GM21619 (cell line): ENCODE measurements at regions not wholly inside any gene's neighbourhood (a gene's known extent, or its start where the extent isn't known, plus 50 kb on each side); places are given as distances from the start of the nearest gene placed in this dataset.

ENCODE experiments used
- ATAC-seq: cut with Tn5 transposase; IDR thresholded peaks from one replicate; pipeline ENCODE4 v1.9.1; 2021; ENCODE audit not compliant: unreplicated experiment

DNA sequence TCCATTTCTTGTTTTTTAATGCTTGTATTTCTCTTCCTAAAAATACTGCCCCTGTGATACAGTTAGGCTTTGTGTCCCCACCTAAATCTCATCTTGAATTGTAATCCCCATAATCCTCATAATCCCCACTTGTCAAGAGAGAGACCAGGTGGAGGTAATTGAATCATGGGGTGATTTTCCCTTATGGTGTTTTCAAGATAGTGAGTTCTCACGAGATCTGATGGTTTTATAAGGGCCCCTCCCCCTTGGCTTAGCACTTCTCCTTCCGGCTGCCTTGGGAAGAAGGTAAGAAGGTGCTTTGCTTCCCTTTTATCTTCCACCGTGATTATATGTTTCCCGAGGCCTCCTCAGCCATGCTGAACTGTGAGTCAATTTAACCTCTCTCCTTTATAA is 227.4 kb downstream of the MAN2A1 start:
- no peak for ATAC-seq

DNA sequence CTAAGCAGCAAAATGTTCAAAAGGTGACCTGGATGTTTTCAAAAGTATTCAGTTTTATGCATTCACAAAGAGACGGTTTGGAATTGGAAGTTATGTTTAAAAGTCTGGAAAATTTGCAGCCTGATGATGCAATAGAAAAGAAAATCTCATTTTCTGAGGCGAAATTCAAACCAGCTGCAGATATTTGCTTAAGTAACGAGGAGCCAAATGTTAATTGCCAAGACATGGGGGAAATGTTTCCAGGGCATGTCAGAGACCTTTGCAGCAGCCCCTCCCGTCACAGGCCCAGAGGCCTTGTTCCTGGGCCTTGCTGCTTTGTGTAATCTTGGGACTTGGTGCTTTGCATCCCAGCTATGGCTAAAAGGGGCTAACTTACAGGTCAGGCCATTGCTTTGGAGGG is 228.2 kb downstream of the MAN2A1 start:
- no peak for ATAC-seq

DNA sequence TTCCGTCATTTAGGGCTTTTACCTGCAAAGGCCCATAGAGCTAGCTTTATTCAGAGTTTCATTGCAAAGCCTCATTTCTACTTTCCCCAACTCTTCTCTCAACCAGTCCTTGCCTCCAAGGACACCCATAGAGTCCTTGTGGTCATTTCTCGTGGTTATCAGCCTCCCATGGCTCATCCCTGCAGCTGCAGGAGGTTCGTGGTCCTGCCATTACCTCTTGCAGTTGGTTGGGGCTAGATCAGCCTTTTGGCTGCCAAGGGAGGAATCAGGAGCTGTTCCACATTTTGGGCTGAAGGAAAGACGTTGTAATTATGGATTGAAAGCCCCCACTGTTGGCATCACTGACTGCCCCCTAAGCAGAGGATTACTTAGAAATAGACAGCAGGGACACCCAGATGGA is 231.0 kb downstream of the MAN2A1 start:
- no peak for ATAC-seq

DNA sequence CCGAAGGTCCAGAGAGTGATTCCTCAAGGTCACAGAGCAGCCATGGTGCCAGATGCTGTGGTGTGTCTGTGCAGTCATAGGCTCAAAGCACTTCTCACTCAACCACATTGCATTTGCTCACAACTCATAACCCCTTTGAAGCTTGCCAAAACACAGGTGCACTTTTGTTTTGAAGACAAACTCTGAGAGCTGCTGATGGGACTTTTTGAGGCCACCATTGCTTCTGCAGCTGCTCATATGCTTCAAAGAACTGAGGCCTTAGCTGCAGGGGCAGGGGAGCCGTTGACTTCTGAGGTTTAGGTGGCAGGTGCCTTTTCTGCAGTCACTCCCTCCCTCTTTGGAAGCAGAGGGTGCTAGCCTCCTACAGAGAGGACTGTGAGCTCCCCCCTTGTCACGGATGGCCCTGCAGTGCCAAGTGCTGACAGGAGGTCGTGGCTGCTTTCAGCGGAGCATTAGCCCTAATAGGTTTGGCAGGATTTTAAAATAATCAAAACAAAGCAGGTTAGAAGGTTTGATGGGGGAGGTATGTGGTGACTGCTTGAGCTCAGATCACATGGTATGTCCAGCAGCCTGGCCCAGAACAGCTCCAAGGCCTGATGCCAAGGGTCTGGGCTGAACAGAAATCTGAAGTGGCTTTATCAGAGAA is 232.1 kb downstream of the MAN2A1 start:
- ATAC-seq = peak; percentile 54

DNA sequence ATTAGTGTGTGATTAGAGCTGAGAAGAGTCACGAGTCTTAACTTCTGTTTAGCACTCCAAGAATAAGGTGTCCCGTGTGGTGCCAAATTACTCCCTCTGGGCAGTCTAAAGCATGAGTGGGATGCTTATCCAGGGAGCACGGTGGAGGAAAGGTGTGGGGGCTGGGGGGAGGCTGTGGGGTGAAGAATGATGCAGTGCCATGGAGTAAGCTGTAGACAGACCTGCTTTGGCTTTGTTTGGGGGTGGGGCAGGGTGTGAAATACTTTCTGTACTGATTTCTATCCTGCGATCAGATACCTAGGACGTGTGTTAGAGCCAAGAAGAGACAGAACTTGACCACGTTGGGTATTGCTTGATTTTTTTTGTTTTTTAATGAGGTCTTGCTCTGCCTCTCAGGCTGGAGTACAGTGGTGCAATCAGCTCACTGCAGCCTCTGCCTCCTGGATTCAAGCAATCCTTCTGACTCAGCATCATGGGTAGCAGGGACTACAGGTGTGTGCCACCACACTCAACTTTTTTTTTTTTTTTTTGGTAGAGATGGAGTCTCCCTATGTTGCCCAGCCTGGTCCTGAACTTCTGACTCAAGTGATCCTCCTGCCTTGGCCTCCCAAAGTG is 232.8 kb downstream of the MAN2A1 start:
- ATAC-seq = no peak

DNA sequence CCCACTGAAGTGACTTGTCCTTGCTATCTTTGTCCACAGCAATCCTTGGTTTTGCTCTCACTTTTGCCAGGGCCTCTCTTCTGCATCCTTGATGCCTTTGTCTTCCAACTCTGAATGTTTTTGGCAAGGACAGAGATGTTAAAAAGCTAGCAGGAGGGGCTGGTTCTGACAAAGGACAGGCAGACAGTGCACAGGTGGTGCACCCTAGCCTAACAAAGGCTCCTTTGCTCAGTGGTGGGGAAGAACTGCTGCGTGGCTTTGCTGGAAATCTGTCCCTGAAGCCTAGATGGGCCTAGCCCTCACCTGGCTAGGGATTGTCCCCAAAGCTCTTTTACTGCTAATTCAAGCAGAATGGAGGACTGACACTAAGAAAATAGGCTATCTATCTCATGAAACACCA is 233.5 kb downstream of the MAN2A1 start:
- ATAC-seq = no peak

DNA sequence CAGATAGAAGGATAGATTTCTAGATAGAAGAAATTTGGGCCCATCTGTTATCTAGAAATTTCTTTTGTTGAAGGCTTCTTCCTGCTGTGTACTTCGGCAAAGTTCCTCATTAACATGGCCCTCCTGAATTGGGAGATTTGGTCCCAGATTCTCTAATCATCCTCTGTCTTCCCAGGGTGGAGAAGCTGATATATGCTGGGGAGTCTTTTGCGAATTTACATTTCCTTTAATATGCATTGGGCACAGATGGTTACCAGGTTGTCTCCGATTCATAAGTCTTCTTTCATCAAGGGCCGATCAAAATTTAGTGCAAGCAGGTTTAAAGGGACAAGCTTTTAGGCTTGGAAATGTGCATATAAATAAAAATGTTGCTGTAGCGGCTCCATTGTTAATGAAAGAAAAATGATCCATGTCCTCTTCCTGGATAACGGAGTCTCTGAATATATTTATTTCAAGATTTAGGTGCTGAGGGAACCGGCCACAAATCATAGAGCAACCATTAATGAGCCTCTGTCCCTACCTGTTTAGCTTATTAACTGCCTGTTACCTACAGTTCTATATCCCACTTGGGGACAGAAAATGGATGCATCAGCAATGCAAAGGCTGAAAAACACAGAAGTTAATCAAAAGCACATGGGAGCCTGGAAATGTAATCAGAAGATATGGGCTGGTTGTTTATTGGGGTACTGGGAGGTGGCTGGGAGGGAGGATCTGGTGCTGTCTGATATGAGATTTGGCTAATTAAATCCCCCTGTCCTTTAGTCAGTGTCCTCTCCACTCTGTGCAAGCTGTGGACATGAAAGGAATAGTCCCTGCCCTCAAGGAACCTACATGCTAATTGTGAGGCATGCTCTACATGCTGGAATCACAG is 234.7 kb downstream of the MAN2A1 start:
- no peak for ATAC-seq

DNA sequence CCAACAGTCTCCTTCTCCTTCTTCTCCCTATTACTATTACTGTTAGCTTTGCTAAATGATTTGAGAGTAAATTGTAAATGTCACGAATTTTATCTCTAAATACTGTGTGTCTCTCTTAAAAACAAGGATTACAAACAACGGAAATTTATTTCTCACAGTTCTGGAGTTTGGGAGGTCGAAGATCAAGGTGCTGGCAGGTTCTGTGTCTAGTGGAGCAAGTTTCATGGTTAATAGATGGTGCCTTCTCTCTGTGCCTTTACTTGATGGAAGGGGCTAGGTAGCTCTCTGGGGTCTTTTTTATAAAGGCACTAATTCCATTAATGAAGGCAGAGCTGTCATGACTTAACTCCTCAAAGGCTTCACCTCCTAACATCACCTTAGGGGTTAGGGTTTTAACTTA is 237.9 kb downstream of the MAN2A1 start:
- no peak for ATAC-seq

DNA sequence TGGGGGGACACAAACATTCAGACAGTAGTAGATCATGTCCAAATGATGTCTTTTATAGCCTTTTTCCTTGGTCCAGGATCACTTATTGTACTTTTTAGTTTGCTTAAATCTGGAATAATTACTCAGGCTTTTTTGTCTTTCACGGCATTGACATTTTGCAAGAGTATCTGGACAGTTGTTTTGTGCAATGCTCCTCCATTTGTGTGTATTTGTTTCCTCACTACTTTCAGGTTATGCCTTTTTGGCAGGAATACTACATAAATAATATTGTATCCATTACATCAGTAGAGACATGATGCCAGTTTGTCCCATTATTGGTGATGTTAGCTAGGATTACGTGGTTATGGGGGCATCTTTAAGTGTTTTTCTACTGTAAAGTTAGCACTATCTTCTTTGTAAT is 238.3 kb downstream of the MAN2A1 start:
- no peak for ATAC-seq

DNA sequence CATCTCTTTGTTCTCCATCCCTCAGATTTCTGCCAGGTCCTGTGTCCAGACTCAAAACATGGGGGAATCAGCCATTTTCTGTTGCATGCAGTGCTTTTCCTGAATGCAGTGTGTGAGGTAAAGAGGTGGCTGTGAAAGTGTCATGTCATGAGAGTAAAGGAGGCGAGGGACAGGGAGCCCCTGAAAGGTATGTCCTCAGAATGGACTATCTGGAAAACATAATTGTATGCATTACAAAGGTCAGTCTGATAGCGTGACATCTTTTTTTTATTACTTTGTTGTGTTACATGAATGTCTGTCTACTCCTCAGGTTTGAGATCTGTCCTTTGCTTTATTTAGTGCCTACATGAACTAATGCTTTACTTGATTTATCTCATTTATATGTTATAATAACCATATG is 239.1 kb downstream of the MAN2A1 start:
- ATAC-seq = no peak

DNA sequence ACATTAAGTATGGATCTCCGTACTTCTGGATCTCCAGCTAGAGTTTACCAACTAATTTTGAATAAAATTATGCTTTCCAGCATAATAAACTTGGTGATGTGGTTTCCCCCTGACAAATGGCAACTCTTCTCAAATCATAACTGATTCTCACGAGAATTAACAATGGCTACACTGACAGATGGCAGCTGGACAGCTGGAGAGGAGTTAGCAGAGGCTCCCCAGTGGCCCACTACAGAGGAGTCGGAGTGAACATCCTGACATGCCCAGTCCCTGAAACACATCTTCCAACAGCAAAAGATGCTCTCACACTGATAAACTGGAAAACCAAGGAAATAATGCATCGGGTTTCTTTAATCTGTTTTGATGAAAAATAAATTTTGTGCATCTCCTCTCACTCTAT is 239.6 kb downstream of the MAN2A1 start:
- no peak for ATAC-seq

DNA sequence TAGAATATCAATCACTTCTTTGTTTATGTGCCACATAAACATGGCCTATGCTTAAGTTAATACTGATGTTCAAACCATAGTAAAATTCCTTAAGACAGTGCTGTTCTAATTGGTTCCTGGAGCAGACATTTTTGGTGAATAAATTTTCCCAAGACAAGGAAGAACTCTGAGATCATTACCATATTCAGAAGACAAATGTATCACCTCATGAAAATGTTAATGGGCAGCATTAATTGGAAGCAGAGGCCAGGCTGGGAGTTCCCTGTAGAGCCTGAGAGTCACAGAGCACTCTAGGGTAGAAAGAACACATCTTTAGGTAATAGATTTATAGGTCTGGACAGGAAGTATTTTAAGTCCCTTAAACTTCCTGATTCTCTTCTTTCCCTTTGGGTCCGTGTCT is 240.2 kb downstream of the MAN2A1 start:
- no peak for ATAC-seq

DNA sequence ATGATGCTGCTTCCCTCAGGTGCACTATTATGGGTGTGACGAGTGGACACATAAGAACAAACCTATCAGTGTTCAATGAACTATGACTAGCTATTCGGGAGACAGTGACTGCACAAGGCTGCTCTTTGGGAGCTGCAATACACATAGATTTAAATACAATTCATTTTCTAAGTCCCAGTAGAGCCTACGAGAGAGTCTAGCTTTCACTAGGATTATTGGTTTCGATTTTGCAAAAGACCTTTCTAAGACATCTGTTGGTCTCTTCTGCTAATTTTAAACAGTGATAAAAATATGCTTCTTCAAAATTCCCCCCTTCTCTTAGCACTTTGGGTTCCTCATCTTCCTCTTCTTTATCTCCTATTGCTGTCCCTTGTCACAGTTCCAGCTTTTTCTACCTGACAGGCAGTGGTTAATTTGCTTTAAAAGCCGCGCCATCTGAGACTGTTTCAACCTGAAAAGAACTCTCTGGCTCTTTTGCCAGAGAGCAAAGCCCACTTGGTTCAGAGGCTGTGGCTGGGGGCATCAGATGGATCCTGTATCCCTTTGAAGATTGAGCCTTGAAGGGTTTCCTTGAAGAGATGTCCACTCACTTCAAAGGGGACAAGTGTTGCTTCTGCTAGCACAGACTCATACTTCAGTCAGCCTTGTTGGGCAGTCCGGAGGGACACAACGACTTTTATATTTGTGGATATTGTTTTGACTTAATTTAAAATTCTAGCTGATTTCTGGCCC is 241.5 kb downstream of the MAN2A1 start:
- ATAC-seq = no peak

DNA sequence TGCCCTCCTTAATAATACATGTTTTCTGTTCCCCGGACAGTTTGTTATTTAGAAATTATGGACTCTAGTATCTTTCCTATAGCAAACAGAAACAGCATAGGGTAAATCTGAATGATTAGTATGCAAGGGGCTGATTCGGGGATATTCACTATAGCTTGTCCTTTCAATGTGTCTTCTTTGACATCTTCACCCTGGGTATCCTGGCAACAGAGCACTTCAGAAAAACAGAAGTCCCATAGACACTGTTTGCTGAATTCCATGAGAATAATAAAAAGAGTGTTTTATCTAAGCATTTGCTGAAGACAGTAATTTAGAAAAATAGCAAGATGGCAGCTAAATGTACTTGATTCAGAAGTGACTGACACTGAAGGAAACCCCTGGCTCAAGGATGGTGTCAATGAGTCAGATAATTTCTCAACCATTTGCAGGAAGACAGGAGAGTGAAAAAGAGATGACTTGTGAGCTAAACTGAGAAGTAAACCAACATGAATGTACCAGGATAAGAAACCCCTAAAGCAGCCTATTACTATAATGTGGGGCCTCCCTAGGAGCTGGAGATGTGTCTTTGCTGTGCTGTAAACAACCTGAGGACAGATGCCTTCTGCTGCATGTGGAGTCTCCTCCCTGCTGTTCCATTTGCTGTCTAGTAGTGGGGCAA is 246.2 kb downstream of the MAN2A1 start:
- no peak for ATAC-seq

DNA sequence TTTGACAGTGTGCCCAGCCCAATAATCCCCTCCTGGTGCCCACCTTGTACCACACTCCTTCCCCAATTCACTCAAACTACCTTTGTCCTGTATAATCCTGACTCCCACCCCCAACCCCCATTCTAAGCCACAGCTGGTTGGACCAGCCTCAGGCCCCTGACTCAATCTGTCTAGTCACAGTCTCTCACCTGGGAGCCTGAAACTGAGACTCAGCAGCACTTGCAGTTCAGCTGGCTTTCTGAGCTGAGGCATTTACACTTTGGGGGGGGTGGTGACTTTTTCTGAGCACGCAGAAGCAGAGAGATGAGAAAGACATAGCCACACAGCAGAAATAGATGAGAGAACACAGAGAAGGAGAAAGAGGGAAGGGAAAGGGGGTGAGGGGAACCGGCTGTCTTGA is 247.3 kb downstream of the MAN2A1 start:
- peak; percentile 82 for ATAC-seq

DNA sequence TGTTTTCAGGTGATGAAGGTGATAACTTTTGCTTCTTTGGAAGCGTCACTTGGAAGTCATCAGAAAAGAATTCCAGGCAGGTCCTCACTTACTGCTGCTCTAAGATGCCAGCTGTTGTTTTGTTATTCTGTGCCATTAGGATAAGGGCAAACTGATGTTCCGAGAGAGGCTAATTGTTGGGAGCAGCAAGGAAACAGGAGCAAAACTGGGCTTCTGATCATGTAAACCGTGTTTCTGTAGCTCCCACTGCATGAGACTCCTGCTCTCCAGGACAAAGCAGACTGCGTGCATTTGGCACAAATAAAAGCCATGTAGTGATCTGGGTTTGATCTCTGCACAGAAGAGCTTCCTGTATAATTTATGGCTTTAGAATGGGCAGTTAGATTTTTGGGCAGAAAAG is 248.2 kb downstream of the MAN2A1 start:
- no peak for ATAC-seq

DNA sequence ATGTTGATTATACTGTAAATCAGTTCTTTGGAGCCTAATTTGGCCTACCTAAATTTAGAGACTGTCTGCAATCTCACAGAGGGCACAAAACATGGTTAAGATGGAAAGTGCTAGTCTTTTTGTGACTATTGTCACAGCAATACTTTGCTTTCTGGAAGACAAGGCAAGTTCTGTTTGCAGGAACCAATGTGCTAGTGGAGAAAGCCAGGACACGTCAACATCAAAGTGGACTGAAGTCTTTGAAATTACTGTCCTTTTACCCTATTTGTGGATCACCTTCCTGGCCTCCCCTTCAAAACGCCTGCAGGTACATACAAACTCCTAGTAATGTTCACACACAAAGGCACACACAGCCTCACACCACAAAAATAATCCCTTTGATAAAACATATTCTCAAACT is 248.7 kb downstream of the MAN2A1 start:
- no peak for ATAC-seq

DNA sequence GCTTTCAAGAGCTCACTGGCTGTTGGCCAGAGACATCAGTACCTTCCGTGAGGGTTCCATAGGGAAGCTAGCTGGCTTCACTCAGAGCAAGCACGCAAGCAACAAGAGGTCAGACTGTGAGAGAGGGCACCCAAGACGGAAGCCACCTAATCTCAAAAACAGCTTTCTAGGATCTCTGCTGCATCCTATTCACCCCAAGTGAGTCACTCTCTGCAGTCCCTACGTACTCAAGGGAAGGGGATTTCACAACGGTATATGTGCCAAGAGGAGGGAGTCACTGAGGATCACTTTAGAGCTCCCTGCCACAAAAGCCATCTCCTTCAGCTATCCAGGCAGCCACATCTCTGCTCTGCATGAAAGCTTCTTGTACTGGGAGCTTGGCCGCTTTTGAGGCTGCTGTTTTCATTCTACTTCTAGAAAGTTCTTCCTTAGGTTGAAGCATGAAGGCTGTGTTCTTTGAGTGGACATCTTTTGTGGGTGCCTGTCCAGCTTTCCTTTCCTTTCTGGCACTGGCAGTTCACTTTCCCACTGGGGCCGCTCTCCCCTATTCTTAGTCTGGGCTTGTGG is 249.5 kb downstream of the MAN2A1 start:
- ATAC-seq = no peak

DNA sequence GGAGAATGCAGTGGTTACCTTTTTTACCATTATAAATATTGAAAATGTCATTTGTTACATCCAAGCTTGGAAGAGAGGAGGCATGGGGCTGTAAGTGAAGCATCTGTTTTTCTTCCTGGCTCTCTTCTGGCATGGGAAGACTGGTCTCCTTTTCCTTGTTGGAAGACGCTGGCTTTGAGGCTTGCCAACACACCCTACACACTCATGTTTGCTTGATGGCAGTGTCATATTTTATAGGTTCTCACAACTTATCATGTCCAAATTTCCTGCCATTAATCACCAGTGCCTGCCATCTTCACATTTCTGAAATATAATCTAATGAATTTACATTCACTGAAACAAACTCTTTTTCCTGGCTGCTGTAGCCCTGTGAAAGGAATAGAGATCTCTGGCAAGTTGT is 252.9 kb downstream of the MAN2A1 start:
- ATAC-seq = no peak

DNA sequence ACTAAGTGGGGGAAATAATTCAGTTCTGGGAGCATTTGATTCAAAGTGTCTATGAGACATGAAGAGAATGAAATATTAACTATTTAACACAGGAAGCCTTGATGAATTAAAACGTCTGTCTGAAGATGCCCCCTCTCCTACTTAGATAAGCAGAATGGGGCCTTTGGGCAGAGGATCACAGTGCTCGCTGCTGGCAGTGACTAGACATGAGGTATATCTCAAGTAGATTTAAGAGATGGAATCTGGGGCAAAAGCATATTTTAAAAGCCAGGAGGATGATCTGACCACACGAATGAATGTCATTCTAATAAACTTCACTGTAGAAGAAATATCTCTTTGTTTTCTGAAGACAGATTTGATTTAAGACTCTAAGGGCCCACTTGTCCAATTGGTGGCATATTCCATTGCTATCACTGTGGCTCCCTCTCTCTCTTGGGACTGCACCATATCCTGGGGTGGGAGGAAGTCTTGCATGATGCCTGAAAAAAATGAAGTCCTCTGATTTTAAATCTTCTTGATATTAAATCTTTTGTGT is 254.0 kb downstream of the MAN2A1 start:
- ATAC-seq = no peak
